GM23338 (cell line): ENCODE measurements at regions not wholly inside any gene's neighbourhood (a gene's known extent, or its start where the extent isn't known, plus 50 kb on each side); places are given as distances from the start of the nearest gene placed in this dataset.

ENCODE experiments used
- ATAC-seq: fragments of 200-7000 bp; cut with Tn5 transposase; 3 replicates; pipeline ENCODE4 v1.9.1; 2020
- DNase-seq: peaks from one replicate; pipeline ENCODE4 v3.0.0-alpha.2; 2015; ENCODE audit warnings: low spot score
- H2AFZ ChIP-seq: fragments of 200-600 bp; sonication (generic); 2 replicates; pipeline ENCODE4 v1.8.0; 2016; ENCODE audit warnings: antibody characterized with exemption, mild to moderate bottlenecking, moderate library complexity
- H3F3A ChIP-seq: fragments of 200-600 bp; sonication (generic); replicated peaks from 2 replicates; pipeline ENCODE4 v1.8.0; 2017; ENCODE audit warnings: antibody characterized with exemption, mixed run types, low read depth
- H3K27ac ChIP-seq: fragments of 200-600 bp; sonication (generic); 2 replicates; pipeline ENCODE4 v1.6.1; 2016; ENCODE audit warnings: low read depth
- H3K27me3 ChIP-seq: fragments of 200-600 bp; sonication (generic); 2 replicates; pipeline ENCODE4 v1.8.0; 2016; ENCODE audit warnings: mild to moderate bottlenecking, mixed run types, moderate library complexity; ENCODE audit not compliant: insufficient read depth
- H3K36me3 ChIP-seq: fragments of 200-600 bp; sonication (generic); 2 replicates; pipeline ENCODE4 v1.8.0; 2016; ENCODE audit warnings: mild to moderate bottlenecking; ENCODE audit not compliant: insufficient read depth
- H3K4me1 ChIP-seq: fragments of 200-600 bp; sonication (generic); 2 replicates; pipeline ENCODE4 v1.8.0; 2016; ENCODE audit warnings: mild to moderate bottlenecking, moderate library complexity; ENCODE audit not compliant: insufficient read depth
- H3K4me2 ChIP-seq: fragments of 200-600 bp; sonication (generic); 2 replicates; pipeline ENCODE4 v1.7.1; 2017; ENCODE audit warnings: mixed run types
- H3K4me3 ChIP-seq: fragments of 200-600 bp; sonication (generic); 2 replicates; pipeline ENCODE4 v1.6.1; 2016; ENCODE audit warnings: mixed run types
- H3K79me2 ChIP-seq: fragments of 200-600 bp; sonication (generic); replicated peaks from 2 replicates; pipeline ENCODE4 v1.8.0; 2017; ENCODE audit warnings: mild to moderate bottlenecking; ENCODE audit not compliant: insufficient read depth
- H3K9me2 ChIP-seq: fragments of 200-600 bp; sonication (generic); 2 replicates; pipeline ENCODE4 v1.8.0; 2017; ENCODE audit not compliant: insufficient read depth
- H4K20me1 ChIP-seq: fragments of 200-600 bp; sonication (generic); replicated peaks from 2 replicates; pipeline ENCODE4 v1.8.0; 2017; ENCODE audit warnings: mild to moderate bottlenecking; ENCODE audit not compliant: insufficient read depth
- H3K27ac Mint-ChIP-seq: 2 replicates; pipeline ENCODE4 v1.8.0; 2020; ENCODE audit warnings: inconsistent platforms, mild to moderate bottlenecking, moderate library complexity, mixed read lengths
- H3K27me3 Mint-ChIP-seq: 3 replicates; pipeline ENCODE4 v1.8.0; 2022; ENCODE audit warnings: low read depth, mild to moderate bottlenecking, moderate library complexity, mixed read lengths, inconsistent platforms; ENCODE audit not compliant: insufficient read depth, poor library complexity
- H3K36me3 Mint-ChIP-seq: 3 replicates; pipeline ENCODE4 v1.8.0; 2021; ENCODE audit warnings: low read depth, mild to moderate bottlenecking, inconsistent platforms, moderate library complexity, mixed read lengths
- H3K4me1 Mint-ChIP-seq: 3 replicates; pipeline ENCODE4 v1.8.0; 2020; ENCODE audit warnings: mild to moderate bottlenecking, inconsistent platforms, mixed read lengths
- H3K4me3 Mint-ChIP-seq: 3 replicates; pipeline ENCODE4 v1.8.0; 2021; ENCODE audit warnings: moderate library complexity, mild to moderate bottlenecking, inconsistent platforms, mixed read lengths
- H3K9me3 Mint-ChIP-seq: 3 replicates; pipeline ENCODE4 v1.8.0; 2020; ENCODE audit warnings: moderate library complexity, mild to moderate bottlenecking, inconsistent platforms, mixed read lengths
- CREB1 ChIP-seq: fragments of 250-450 bp; sonication (Bioruptor Pico); IDR thresholded peaks from 2 replicates; pipeline ENCODE4 v1.5.0; 2020; ENCODE audit warnings: low read depth, mild to moderate bottlenecking, moderate library complexity
- ETS1 ChIP-seq: IDR thresholded peaks from 2 replicates; pipeline ENCODE4 v1.6.1; 2016; ENCODE audit warnings: antibody characterized with exemption
- EZH2 ChIP-seq: fragments of 200-600 bp; sonication (generic); IDR thresholded peaks from one replicate; pipeline ENCODE4 v1.8.0; 2017; ENCODE audit warnings: antibody characterized with exemption, mild to moderate bottlenecking, low read depth; ENCODE audit not compliant: unreplicated experiment
- EZH2phosphoT487 ChIP-seq: fragments of 200-600 bp; sonication (generic); IDR thresholded peaks from one replicate; pipeline ENCODE4 v1.8.1; 2018; ENCODE audit warnings: antibody characterized with exemption; ENCODE audit not compliant: unreplicated experiment
- JUNB ChIP-seq: IDR thresholded peaks from one replicate; pipeline ENCODE4 v1.6.1; 2016; ENCODE audit warnings: antibody characterized with exemption; ENCODE audit not compliant: unreplicated experiment
- NANOG ChIP-seq: IDR thresholded peaks from 2 replicates; pipeline ENCODE4 v1.6.1; 2016; ENCODE audit warnings: antibody characterized with exemption, borderline replicate concordance
- POLR2AphosphoS5 ChIP-seq: IDR thresholded peaks from 2 replicates; pipeline ENCODE4 v1.6.1; 2016; ENCODE audit warnings: antibody characterized with exemption, low read depth
- REST ChIP-seq: IDR thresholded peaks from one replicate; pipeline ENCODE4 v1.6.1; 2018; ENCODE audit warnings: antibody characterized with exemption; ENCODE audit not compliant: unreplicated experiment
- STAT1 ChIP-seq: IDR thresholded peaks from one replicate; pipeline ENCODE4 v1.6.1; 2016; ENCODE audit warnings: antibody characterized with exemption; ENCODE audit not compliant: unreplicated experiment
- ZNF114 ChIP-seq: fragments of 250-450 bp; sonication (Bioruptor Pico); IDR thresholded peaks from 2 replicates; pipeline ENCODE4 v1.5.0; 2020; ENCODE audit warnings: mild to moderate bottlenecking, moderate library complexity

DNA sequence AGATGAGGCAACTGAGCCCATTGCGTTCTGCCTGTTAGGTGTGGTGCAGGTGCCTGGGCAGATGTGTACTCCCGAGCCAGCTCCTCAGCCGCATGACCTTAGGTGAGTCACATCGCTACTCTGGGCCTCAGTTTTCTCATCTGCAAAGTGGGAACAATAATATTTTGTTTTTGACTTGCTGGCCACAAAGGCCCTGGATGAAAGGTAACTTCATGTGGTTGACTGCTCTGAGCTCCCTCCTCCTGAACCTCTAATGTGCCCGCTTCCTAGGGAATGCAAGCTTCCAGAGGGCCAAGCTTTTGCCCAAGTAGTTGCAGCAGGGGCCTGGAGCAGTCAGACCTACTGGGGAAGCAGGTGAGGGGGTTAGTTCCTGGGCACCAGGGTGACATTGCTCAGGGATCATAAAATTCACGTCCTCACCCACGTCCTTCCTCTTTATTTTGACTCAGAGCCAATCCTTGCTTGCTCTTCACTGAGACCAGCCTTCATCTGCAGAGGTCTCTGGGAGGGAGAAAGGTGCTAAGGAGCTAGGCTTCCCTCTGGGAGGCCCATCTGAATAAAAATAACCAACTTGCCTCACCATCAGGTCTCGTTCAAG is 149.0 kb upstream of the TLE3 start (continued):
- TF ChIP-seq POLR2AphosphoS5, result no peak
- no peak for TF ChIP-seq NANOG
- no peak for TF ChIP-seq JUNB
- no peak for TF ChIP-seq CREB1 (CRISPR knock-in tag)
- TF ChIP-seq ETS1, result no peak
- TF ChIP-seq ZNF114 (CRISPR knock-in tag), result no peak
- no peak for TF ChIP-seq REST
- TF ChIP-seq EZH2, result no peak
- no peak for TF ChIP-seq EZH2phosphoT487

DNA sequence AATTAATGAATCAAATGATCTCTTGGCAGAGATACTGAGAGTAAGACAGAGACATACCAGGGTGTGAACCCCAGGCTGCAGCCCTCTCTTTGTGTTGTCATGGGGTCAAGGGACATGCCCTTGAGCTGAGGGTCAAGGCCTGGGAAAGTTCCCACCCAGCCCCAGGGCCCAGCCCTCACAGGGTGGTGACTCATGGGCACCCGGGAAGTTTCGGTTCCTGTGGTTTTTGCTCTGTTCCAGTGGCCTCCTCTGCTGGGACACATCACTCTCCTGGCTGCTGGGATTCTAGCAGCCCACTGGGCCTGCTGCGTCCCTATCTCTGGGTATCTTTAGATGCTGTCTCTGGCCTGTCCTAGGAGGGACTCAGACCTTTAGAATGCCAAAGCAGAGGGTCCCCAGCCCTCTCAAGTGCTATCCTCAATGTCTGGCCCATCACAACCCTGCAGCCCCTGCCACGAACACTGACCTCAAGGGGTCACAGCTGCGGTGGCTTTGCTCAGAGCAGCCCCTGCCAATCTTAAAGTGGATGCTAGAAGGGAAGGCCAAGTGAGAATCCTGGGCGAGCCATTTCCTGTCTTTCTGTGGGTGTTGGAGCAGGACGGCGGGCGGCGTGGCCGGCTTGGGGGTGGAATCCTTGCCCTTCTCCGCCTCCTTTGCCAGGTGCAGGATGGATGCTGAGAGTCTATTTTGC is 148.4 kb upstream of the TLE3 start:
- Mint-ChIP-seq H3K27ac (no peak overlapping the region), H3K27me3 (peaks cover 5% of the 10 kb centered on the region), H3K4me3 (no peak overlapping the region), H3K36me3 (no peaks in the 10 kb centered on the region), H3K4me1 (peaks cover 15% of the 10 kb centered on the region), H3K9me3 (no peaks in the 10 kb centered on the region)
- Histone ChIP-seq H3K79me2 (no peaks in the 10 kb centered on the region), H3F3A (no peaks in the 10 kb centered on the region), H3K36me3 (no peaks in the 10 kb centered on the region), H3K4me1 (peaks cover 3% of the 10 kb centered on the region; the same call in 1 of the 2 replicates), H3K4me3 (no peak overlapping the region), H2AFZ (no peak overlapping the region), H3K4me2 (no peak overlapping the region), H3K9me2 (no peaks in the 10 kb centered on the region), H4K20me1 (no peaks in the 10 kb centered on the region), H3K27me3 (no peaks in the 10 kb centered on the region), H3K27ac (no peak overlapping the region)
- no peak for ATAC-seq
- DNase-seq, result no peak
- TF ChIP-seq NANOG (no peak), POLR2AphosphoS5 (no peak), REST (no peak), EZH2 (no peak), STAT1 (no peak)
